ENCODE measurements at regions not wholly inside any gene's neighbourhood (a gene's known extent, or its start where the extent isn't known, plus 50 kb on each side); places are given as distances from the start of the nearest gene placed in this dataset.

GRCh38 chr1:18571275-18571674 is 59.4 kb upstream of the PAX7 start:
- TF ChIP-seq CTCF (conservative IDR thresholded peaks at IDR 0.05; ENCODE audit: low read depth, low read length) (no peak), EZH2 (IDR thresholded peaks at IDR 0.05; ENCODE audit: borderline replicate concordance, low read depth, low read length, poor library complexity, severe bottlenecking) (no peak)
